ENCODE measurements at regions not wholly inside any gene's neighbourhood (a gene's known extent, or its start where the extent isn't known, plus 50 kb on each side); places are given as distances from the start of the nearest gene placed in this dataset.

DNA sequence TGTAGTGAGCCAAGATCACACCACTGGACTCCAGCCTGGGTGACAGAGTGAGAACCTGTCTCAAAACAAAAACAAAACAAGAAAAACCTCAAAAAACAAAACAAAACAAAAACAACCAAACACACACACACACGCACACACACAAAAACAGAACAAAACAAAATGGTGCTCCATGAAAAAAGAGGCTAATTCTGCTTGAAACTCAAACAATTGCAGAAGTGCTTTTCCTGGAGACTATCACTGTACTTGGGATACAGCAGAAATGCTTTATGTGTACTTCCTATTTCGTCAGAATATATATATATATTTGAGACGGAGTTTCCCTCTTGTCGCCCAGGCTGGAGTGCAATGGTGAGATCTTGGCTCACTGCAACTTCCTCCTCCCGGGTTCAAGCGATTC, 49.9 kb upstream of the HSPA9 start:
- TF ChIP-seq, protein P1, sequence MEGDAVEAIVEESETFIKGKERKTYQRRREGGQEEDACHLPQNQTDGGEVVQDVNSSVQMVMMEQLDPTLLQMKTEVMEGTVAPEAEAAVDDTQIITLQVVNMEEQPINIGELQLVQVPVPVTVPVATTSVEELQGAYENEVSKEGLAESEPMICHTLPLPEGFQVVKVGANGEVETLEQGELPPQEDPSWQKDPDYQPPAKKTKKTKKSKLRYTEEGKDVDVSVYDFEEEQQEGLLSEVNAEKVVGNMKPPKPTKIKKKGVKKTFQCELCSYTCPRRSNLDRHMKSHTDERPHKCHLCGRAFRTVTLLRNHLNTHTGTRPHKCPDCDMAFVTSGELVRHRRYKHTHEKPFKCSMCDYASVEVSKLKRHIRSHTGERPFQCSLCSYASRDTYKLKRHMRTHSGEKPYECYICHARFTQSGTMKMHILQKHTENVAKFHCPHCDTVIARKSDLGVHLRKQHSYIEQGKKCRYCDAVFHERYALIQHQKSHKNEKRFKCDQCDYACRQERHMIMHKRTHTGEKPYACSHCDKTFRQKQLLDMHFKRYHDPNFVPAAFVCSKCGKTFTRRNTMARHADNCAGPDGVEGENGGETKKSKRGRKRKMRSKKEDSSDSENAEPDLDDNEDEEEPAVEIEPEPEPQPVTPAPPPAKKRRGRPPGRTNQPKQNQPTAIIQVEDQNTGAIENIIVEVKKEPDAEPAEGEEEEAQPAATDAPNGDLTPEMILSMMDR (conservative IDR thresholded peaks at IDR 0.05; ENCODE audit: low read length), result no peak
- TF ChIP-seq EZH2phosphoT487 (IDR thresholded peaks at IDR 0.05; ENCODE audit: borderline replicate concordance), result no peak
- Histone ChIP-seq H3K4me1 (ENCODE audit: insufficient read depth, low read length, poor library complexity, severe bottlenecking) (no peaks in the 10 kb centered on the region), H3K9me2 (replicated peaks; ENCODE audit: low read depth, low read length) (no peaks in the 10 kb centered on the region), H3K36me3 (ENCODE audit: insufficient read depth, low read length) (no peaks in the 10 kb centered on the region), H3K79me2 (ENCODE audit: insufficient read depth, low read length) (no peaks in the 10 kb centered on the region), H2AFZ (ENCODE audit: low read length) (no peak overlapping the region), H3K4me2 (ENCODE audit: low read depth, low read length, poor library complexity, severe bottlenecking) (no peak overlapping the region), H3K27me3 (ENCODE audit: insufficient read depth, low read length, poor library complexity, severe bottlenecking) (no peaks in the 10 kb centered on the region), H3K9ac (ENCODE audit: low read depth, low read length, poor library complexity, severe bottlenecking) (no peak overlapping the region), H3K4me3 (ENCODE audit: low read length, poor library complexity, severe bottlenecking) (no peak overlapping the region), H3F3A (ENCODE audit: low read depth) (no peaks in the 10 kb centered on the region), H4K20me1 (ENCODE audit: insufficient read depth, low read length, poor library complexity, severe bottlenecking) (no peaks in the 10 kb centered on the region), H3K9me3 (ENCODE audit: insufficient read depth, low read depth, low read length) (no peaks in the 10 kb centered on the region)
